HEK293T (cell line): ENCODE measurements at regions not wholly inside any gene's neighbourhood (a gene's known extent, or its start where the extent isn't known, plus 50 kb on each side); places are given as distances from the start of the nearest gene placed in this dataset.
"Not testable (repeated sequence)": the region's sequence is repeated elsewhere in the genome, so short reads cannot be mapped to it uniquely, and the experiment has no call there.

ENCODE experiments used
- CTCF ChIA-PET: fragments of 350-600 bp; formaldehyde crosslinking; extraction: SDS; loops from one replicate; lab custom pipeline; 2021; ENCODE audit warnings: antibody characterized with exemption, inconsistent platforms; lab: Yijun Ruan, JAX
- POLR2A ChIA-PET: fragments of 350-600 bp; formaldehyde crosslinking; extraction: SDS; loops from one replicate; lab custom pipeline; 2020; ENCODE audit warnings: antibody characterized with exemption, inconsistent platforms; lab: Yijun Ruan, JAX
- DNase-seq: peaks from one replicate; pipeline ENCODE4 v3.0.0; 2012; ENCODE audit warnings: mixed read lengths; ENCODE audit errors: extremely low spot score
- ARNT ChIP-seq: fragments of 450-650 bp; IDR thresholded peaks from 2 replicates; pipeline ENCODE4 v1.6.1; 2017; ENCODE audit warnings: mild to moderate bottlenecking
- BHLHE40 ChIP-seq: fragments of 450-650 bp; IDR thresholded peaks from 2 replicates; pipeline ENCODE4 v1.6.1; 2016; ENCODE audit warnings: mild to moderate bottlenecking, moderate library complexity, borderline replicate concordance
- CTBP1 ChIP-seq: fragments of 450-650 bp; IDR thresholded peaks from 2 replicates; pipeline ENCODE4 v1.6.1; 2016; ENCODE audit warnings: borderline replicate concordance
- ELF4 ChIP-seq: fragments of 450-650 bp; IDR thresholded peaks from 2 replicates; pipeline ENCODE4 v1.6.1; 2017; ENCODE audit warnings: antibody characterized with exemption
- FOXA1 ChIP-seq: fragments of 450-650 bp; IDR thresholded peaks from 2 replicates; pipeline ENCODE4 v1.6.1; 2016; ENCODE audit warnings: mild to moderate bottlenecking
- FOXK2 ChIP-seq: fragments of 450-650 bp; IDR thresholded peaks from 2 replicates; pipeline ENCODE4 v1.6.1; 2016; ENCODE audit warnings: mild to moderate bottlenecking
- FOXM1 ChIP-seq: fragments of 450-650 bp; IDR thresholded peaks from 2 replicates; pipeline ENCODE4 v1.6.1; 2017; ENCODE audit warnings: mild to moderate bottlenecking, borderline replicate concordance
- HDGF ChIP-seq: fragments of 450-650 bp; IDR thresholded peaks from 2 replicates; pipeline ENCODE4 v1.6.1; 2017; ENCODE audit warnings: antibody characterized with exemption, borderline replicate concordance
- L3MBTL2 ChIP-seq: fragments of 450-650 bp; conservative IDR thresholded peaks from 2 replicates; pipeline ENCODE4 v1.6.1; 2016; ENCODE audit warnings: mild to moderate bottlenecking
- LEF1 ChIP-seq: fragments of 450-650 bp; IDR thresholded peaks from 2 replicates; pipeline ENCODE4 v1.6.1; 2017; ENCODE audit warnings: mild to moderate bottlenecking, borderline replicate concordance
- NFRKB ChIP-seq: fragments of 450-650 bp; IDR thresholded peaks from 2 replicates; pipeline ENCODE4 v1.6.1; 2016; ENCODE audit warnings: mild to moderate bottlenecking, moderate library complexity
- PKNOX1 ChIP-seq: fragments of 450-650 bp; IDR thresholded peaks from 2 replicates; pipeline ENCODE4 v1.6.1; 2016
- SP1 ChIP-seq: fragments of 450-650 bp; IDR thresholded peaks from 2 replicates; pipeline ENCODE4 v1.6.1; 2017
- SUZ12 ChIP-seq: fragments of 450-650 bp; IDR thresholded peaks from 2 replicates; pipeline ENCODE4 v1.6.1; 2016; ENCODE audit warnings: mild to moderate bottlenecking
- TARDBP ChIP-seq: fragments of 450-650 bp; IDR thresholded peaks from 2 replicates; pipeline ENCODE4 v1.6.1; 2016
- ZNF384 ChIP-seq: fragments of 450-650 bp; IDR thresholded peaks from 2 replicates; pipeline ENCODE4 v1.6.1; 2016

GRCh38 chr10:28470873-28471651, 61.9 kb upstream of the WAC start:
- ChIA-PET CTCF (no interaction called here), POLR2A (no interaction called here)
- no peak for DNase-seq
- TF ChIP-seq PKNOX1 (no peak), BHLHE40 (no peak), FOXK2 (no peak), SUZ12 (no peak), LEF1 (no peak), ARNT (no peak), SP1 (no peak), NFRKB (no peak), L3MBTL2 (no peak), CTBP1 (no peak), TARDBP (no peak)

- TF ChIP-seq ZNF384 (no peak), FOXK2 (no peak), HDGF (no peak), PKNOX1 (no peak), TARDBP (no peak), L3MBTL2 (no peak), LEF1 (no peak), BHLHE40 (no peak), CTBP1 (no peak), ELF4 (no peak), SUZ12 (no peak), SP1 (no peak), FOXA1 (no peak), ARNT (no peak)
- no peak for DNase-seq
- CTCF ChIA-PET = interaction anchor here (0.6 kb wide), 1 partner anchor 12 kb away, joined by 3 read pairs; no protein-coding TSS in a partner anchor
- POLR2A ChIA-PET = no interaction called here
These were observed 61.3 kb upstream of the WAC start for GRCh38 chr10:28471652-28472050.

- ChIA-PET POLR2A (no interaction called here), CTCF (interaction anchor here (0.6 kb wide), 1 partner anchor 38 kb away, joined by 3 read pairs; no protein-coding TSS in a partner anchor)
- no peak for DNase-seq
- TF ChIP-seq ARNT (no peak), LEF1 (no peak), TARDBP (no peak), FOXM1 (no peak), FOXK2 (no peak), SP1 (no peak), ELF4 (no peak), PKNOX1 (no peak), NFRKB (no peak), CTBP1 (no peak), FOXA1 (no peak), L3MBTL2 (no peak), BHLHE40 (no peak)
These were observed 54.3 kb upstream of the WAC start for GRCh38 chr10:28478646-28479045.

GRCh38 chr10:28479425-28479865, 53.5 kb upstream of the WAC start:
- TF ChIP-seq NFRKB = no peak
- TF ChIP-seq TARDBP = no peak
- TF ChIP-seq L3MBTL2 = no peak
- ChIA-PET POLR2A (no interaction called here), CTCF (interaction anchor here (0.6 kb wide), 1 partner anchor 39 kb away, joined by 3 read pairs; no protein-coding TSS in a partner anchor)
- no peak for DNase-seq

GRCh38 chr10:28479927-28480627, 52.8 kb upstream of the WAC start:
- ChIA-PET POLR2A (no interaction called here), CTCF (no interaction called here)
- TF ChIP-seq CTBP1 (no peak), HDGF (no peak), ZNF384 (no peak), BHLHE40 (no peak), FOXK2 (no peak), TARDBP (no peak)
- no peak for DNase-seq

- TF ChIP-seq FOXM1 (no peak), ELF4 (no peak), TARDBP (no peak), PKNOX1 (no peak), SP1 (no peak), CTBP1 (no peak), L3MBTL2 (no peak), HDGF (no peak), ARNT (no peak), FOXA1 (no peak), ZNF384 (no peak)
- CTCF ChIA-PET = interaction anchor here (0.6 kb wide), 1 partner anchor 542 kb away, joined by 7 read pairs; no protein-coding TSS in a partner anchor
- POLR2A ChIA-PET = no interaction called here
- DNase-seq = no peak
These were observed 52.3 kb upstream of the WAC start for GRCh38 chr10:28480628-28480965.

GRCh38 chr10:28481346-28481745, 51.6 kb upstream of the WAC start:
- POLR2A ChIA-PET, DNase-seq: not testable (repeated sequence)
- CTCF ChIA-PET = interaction anchor here (0.6 kb wide), 1 partner anchor 541 kb away, joined by 7 read pairs; no protein-coding TSS in a partner anchor
